ENCODE measurements at regions not wholly inside any gene's neighbourhood (a gene's known extent, or its start where the extent isn't known, plus 50 kb on each side); places are given as distances from the start of the nearest gene placed in this dataset.

- TF ChIP-seq CTCF (conservative IDR thresholded peaks at IDR 0.05), result no peak
- no peak for TF ChIP-seq ZFX (IDR thresholded peaks at IDR 0.05)
- H3K27ac ChIP-seq, result peak overlapping the region; percentile 33; the same call in 1 of the 2 replicates
Measured at GRCh38 chr10:91690996-91691676, 58.3 kb upstream of the PPP1R3C start.

- peak overlapping the region; percentile 81 for H3K27ac ChIP-seq
- TF ChIP-seq CTCF (conservative IDR thresholded peaks at IDR 0.05) (no peak), ZFX (IDR thresholded peaks at IDR 0.05) (no peak)
Measured at GRCh38 chr10:91690412-91690811, 57.5 kb upstream of the PPP1R3C start.

- TF ChIP-seq ZFX (IDR thresholded peaks at IDR 0.05), result no peak
- no peak for TF ChIP-seq CTCF (conservative IDR thresholded peaks at IDR 0.05)
- peak overlapping the region; percentile 81 for H3K27ac ChIP-seq
Measured at GRCh38 chr10:91689731-91690168, 56.9 kb upstream of the PPP1R3C start.

- TF ChIP-seq CTCF (conservative IDR thresholded peaks at IDR 0.05), result no peak
- no peak for TF ChIP-seq ZFX (IDR thresholded peaks at IDR 0.05)
- H3K27ac ChIP-seq, result no peak overlapping the region
Measured at GRCh38 chr10:91684841-91685240, 52.0 kb upstream of the PPP1R3C start.

GRCh38 chr10:91683975-91684374, 51.1 kb upstream of the PPP1R3C start:
- no peak overlapping the region for H3K27ac ChIP-seq

GRCh38 chr10:91682912-91683311, 50.0 kb upstream of the PPP1R3C start:
- TF ChIP-seq ZFX (IDR thresholded peaks at IDR 0.05) (no peak), CTCF (conservative IDR thresholded peaks at IDR 0.05) (no peak)

More at GRCh38 chr10:91683975-91684374, 51.1 kb upstream of the PPP1R3C start:
- TF ChIP-seq ZFX (IDR thresholded peaks at IDR 0.05) (no peak), CTCF (conservative IDR thresholded peaks at IDR 0.05) (no peak)

More at GRCh38 chr10:91682912-91683311, 50.0 kb upstream of the PPP1R3C start:
- no peak overlapping the region for H3K27ac ChIP-seq
